ENCODE measurements at regions not wholly inside any gene's neighbourhood (a gene's known extent, or its start where the extent isn't known, plus 50 kb on each side); places are given as distances from the start of the nearest gene placed in this dataset.

DNA sequence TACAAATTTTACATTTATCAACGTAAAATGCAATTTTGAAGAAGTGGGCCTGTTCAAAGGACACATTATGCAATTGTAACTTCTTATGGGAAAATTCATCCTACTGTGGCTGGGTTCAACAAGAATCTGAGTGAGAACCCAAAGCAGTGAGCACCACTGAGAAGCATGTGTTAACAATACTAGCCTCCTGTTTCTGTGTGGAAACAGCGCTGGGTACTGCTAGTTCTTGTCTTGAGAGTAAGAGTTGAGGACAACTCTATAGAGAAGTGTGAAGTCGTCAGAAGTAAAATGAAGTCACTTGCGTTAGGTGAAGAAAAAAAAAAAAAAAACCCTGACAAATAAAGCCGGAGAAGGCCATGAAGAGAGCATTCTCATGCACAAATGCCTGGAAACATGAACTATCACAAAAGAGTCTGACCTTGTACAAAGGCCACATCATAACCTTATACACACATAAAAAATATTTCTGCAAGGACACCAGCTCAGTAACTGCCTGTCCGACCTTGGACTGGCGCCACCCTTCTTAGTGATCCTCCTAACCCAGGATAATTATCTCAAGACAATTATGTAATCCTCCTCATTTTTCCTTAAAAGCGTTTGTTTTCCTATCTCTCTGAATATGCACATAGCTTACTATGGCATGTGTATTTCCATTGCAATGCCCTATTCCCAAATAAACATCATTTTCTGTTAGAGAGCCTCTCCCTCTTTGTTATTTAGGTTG, 554.9 kb downstream of the HTR7 start:
- no peak for TF ChIP-seq CTCF (IDR thresholded peaks at IDR 0.05)
- no peak for TF ChIP-seq POLR2A (IDR thresholded peaks at IDR 0.05)
